ENCODE measurements at regions not wholly inside any gene's neighbourhood (a gene's known extent, or its start where the extent isn't known, plus 50 kb on each side); places are given as distances from the start of the nearest gene placed in this dataset.

GRCh38 chr14:21987937-21988336 is 314.3 kb upstream of the OR4E1 start:
- H3K4me3 ChIP-seq (ENCODE audit: low read depth, low read length) = no peak overlapping the region

GRCh38 chr14:21985081-21985480 is 311.5 kb upstream of the OR4E1 start:
- DNase-seq (ENCODE audit: low read depth) = no peak
- TF ChIP-seq CTCF (IDR thresholded peaks at IDR 0.05; ENCODE audit: low read depth, low read length, missing control alignments) = no peak
- no peak overlapping the region for H3K4me3 ChIP-seq (ENCODE audit: low read depth, low read length)

More at GRCh38 chr14:21987937-21988336, 314.3 kb upstream of the OR4E1 start:
- DNase-seq (ENCODE audit: low read depth) = no peak
- TF ChIP-seq CTCF (IDR thresholded peaks at IDR 0.05; ENCODE audit: low read depth, low read length, missing control alignments) = peak; percentile 49

- TF ChIP-seq CTCF (IDR thresholded peaks at IDR 0.05; ENCODE audit: low read depth, low read length, missing control alignments) = no peak
- no peak overlapping the region for H3K4me3 ChIP-seq (ENCODE audit: low read depth, low read length)
- DNase-seq (ENCODE audit: low read depth) = no peak
These were observed 305.3 kb upstream of the OR4E1 start for GRCh38 chr14:21978999-21979314.

- no peak overlapping the region for H3K4me3 ChIP-seq (ENCODE audit: low read depth, low read length)
- peak; percentile 96 for TF ChIP-seq CTCF (IDR thresholded peaks at IDR 0.05; ENCODE audit: low read depth, low read length, missing control alignments)
- DNase-seq (ENCODE audit: low read depth) = peak; percentile 5
These were observed 304.8 kb upstream of the OR4E1 start for GRCh38 chr14:21978184-21978998.

- no peak overlapping the region for H3K4me3 ChIP-seq (ENCODE audit: low read depth, low read length)
- DNase-seq (ENCODE audit: low read depth) = no peak
- no peak for TF ChIP-seq CTCF (IDR thresholded peaks at IDR 0.05; ENCODE audit: low read depth, low read length, missing control alignments)
These were observed 301.1 kb upstream of the OR4E1 start for GRCh38 chr14:21974741-21975140.

GRCh38 chr14:21965042-21965441 is 291.4 kb upstream of the OR4E1 start:
- DNase-seq (ENCODE audit: low read depth) = no peak
- no peak for TF ChIP-seq CTCF (IDR thresholded peaks at IDR 0.05; ENCODE audit: low read depth, low read length, missing control alignments)
- no peak overlapping the region for H3K4me3 ChIP-seq (ENCODE audit: low read depth, low read length)

GRCh38 chr14:21964180-21964579 is 290.6 kb upstream of the OR4E1 start:
- H3K4me3 ChIP-seq (ENCODE audit: low read depth, low read length) = no peak overlapping the region
- TF ChIP-seq CTCF (IDR thresholded peaks at IDR 0.05; ENCODE audit: low read depth, low read length, missing control alignments) = no peak
- no peak for DNase-seq (ENCODE audit: low read depth)

Measured in GM12864 (cell line).